ENCODE measurements at regions not wholly inside any gene's neighbourhood (a gene's known extent, or its start where the extent isn't known, plus 50 kb on each side); places are given as distances from the start of the nearest gene placed in this dataset.
A peak's percentile ranks its signal among the peaks of the same experiment; 100 is the strongest.

DNA sequence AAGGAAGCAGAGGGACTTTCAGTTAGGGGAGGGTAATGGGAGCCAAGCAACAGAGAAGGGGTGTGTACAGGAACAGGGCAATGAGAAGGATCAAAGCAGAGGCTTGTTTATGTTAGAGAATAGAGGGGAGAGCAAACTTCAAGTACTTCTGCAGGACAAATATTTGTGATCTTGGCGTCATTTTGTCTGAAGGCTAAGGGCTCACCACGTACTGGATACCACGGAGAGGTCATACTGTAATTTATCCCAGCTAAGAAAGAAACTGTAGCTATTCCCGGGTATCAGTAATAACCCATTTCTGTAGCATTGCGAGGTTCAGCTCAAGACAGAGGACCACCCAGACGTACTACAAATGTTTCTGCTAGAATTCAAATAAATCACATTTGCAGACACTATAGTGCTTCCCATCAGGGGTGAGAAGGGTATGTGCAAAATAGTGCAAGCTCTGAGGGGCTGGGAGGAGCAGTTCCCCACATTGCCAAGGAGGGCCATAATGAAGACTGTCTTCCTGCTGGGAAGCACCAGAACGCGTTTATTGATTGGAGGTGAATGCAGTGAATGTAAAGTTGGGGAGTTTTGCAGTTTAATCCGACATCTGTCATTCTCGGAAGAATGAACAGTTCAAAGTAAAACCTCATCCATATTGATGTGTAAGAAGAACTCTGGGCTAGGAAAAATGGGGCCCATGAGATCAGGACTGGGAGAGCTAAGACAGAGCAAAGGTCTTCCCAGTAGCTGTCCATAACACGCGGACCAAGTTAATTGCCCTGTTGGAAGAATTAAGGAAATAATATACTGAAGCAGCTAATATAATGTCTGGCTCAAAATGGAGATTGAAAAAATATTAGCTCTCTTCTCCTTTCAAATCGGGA lies 136.9 kb downstream of the RWDD3 start:
- DNase-seq, result no peak

DNA sequence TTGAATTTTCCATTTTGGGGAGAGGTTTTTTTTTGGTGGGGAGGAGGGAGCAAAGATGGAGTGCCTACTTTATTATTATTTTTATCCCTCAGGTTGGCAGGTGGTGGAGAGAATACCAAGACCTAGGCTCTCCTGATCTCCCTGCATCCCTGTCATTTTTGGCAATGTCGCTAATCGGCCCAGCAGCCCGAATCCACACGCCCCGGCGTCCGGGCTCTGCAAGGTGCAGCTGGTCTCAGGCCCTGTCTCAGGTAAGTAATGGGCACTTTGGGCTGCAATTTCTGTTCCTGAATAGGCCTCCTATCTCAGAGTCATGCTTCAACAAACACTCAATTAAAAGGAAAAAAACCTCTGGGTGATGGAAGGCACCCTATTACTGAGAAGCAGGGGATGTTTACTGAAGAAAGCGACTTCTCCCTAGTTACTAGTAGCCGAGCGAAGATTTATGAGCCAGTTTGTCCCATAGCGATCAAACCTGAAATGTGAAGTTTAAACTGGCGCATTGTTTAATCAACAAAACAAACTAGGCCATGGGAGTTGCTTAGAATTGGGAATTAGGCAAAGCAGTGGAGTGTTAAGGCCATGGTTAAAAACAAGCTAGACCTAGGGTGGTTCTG lies 137.8 kb downstream of the RWDD3 start:
- DNase-seq, result no peak

DNA sequence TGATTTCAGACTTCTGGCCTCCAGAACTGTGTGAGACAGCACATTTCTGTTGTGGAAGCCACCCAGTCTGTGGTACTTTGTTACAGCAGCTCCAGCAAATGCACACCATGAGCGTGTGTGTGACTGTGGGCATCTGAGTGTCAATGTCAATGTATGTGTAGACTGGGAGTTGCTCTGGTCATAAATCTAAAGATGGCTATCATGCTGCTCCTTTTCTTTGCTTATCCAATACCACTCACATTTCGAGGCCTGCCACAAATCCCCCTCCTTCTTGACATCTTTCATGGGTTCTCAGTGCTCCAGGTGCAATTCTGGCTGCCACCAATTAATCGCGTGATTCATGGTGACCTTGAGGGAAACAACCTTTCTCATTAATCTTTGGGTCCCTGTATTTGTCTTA lies 141.2 kb downstream of the RWDD3 start:
- DNase-seq, result no peak

DNA sequence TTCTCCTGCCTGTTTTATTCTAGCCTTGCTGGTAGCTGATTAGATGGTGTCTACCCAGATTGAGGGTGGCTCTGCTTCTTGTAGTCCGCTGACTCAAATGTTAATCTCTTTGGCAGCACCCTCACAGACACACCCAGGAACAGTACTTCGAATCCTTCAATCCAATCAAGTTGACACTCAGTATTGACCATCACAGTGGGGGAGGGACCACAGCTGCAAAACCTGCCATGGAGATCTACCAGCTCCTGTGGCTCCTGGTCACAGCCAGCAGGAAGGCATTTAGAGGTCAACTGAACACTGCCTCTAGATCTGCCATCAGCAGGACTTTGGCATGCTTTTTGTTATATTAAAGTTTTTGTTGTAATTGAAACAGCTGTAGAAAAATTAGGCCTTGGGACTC lies 146.9 kb downstream of the RWDD3 start:
- no peak for DNase-seq

DNA sequence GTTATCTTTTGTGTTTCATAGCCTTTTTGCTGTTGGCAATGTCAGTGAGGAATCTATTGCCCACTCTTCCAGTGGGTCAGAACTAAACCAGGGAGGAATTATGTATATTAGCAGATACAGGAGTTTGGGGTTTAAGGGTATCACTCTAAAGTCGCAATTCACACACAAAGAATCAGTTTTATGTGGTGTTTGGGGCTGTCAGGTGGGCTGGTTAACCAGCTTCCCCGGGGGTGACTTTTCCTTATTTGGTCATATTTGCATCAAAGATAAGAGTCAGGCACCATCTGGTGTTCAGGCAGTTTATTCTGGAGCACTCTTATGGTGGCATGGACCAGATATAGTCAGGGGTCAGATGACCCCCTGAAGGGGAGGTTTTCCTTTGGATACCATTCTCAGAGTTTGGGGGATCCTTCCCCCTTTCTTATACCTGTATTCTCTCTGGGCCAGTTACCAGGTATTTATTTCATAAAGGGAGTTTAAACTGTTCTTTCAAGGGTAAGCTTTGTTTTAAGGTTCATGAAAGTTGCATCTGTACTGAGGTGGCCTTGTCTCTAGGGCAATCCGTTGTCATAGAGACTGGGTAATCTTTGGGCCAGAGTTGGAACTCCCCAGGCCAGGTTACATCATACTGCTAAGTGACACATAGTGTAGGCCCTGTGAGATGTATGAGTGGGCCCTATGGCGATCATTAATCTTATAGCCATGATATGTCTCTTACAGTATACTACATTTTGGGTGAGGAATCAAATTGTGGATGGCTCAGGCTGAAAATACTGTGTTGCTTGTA lies 148.2 kb downstream of the RWDD3 start:
- no peak for DNase-seq

DNA sequence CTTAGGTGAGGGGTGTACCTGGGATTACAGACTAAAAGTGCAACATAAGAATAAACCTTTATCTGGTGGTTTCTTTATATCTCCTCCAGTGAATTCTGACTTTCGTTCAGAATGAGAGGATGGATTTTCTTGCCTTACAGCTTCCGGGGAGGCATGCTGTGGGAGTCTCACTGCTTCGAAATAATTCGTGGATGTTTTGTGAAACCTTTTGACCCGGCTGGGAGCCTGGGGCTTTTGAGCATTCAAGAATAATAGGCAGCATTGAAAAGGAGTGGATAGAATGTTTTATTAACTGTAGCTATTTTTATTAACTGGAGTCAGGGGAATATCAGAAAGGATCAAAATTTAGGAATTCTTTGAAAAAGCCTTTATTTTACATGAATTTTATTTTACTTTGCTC lies 149.1 kb downstream of the RWDD3 start:
- DNase-seq, result no peak

DNA sequence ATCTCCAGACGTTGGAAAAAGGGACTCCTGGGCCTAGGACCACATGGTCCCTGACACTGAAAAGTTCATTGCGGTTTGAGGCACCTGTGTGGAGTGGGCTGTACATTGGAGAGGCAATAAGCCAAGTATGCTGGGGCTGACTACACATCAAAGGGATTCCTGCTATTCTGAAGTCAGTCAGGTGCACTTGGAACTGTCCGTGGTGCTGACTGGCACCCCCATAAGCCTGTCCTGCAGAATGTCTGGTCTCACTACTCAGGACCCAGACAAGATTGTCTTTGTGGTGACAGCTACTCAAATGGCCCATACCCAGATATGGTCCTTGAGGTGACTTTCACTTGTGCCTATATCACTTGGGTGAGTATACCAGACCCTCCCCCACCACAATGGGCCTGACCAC lies 150.6 kb downstream of the RWDD3 start:
- DNase-seq, result peak; percentile 61

DNA sequence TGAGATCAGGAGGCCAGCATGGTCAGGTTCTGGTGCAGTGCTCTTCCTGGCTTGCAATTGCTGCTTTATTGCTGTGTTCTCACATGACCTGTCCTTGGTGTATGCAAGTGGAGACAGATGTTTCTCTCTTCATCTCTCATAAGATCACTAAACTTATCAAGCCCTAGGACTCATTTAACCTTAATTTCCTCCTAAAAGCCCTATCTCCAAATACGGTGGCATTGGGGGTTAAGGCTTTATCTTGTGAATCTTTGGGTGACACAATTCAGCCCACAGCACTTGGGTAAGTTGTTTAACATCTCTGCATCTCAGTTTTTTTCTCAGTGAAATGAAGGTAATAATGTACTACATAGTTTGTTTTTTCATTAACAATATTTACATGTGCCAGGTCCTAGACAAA lies 152.4 kb downstream of the RWDD3 start:
- no peak for DNase-seq

DNA sequence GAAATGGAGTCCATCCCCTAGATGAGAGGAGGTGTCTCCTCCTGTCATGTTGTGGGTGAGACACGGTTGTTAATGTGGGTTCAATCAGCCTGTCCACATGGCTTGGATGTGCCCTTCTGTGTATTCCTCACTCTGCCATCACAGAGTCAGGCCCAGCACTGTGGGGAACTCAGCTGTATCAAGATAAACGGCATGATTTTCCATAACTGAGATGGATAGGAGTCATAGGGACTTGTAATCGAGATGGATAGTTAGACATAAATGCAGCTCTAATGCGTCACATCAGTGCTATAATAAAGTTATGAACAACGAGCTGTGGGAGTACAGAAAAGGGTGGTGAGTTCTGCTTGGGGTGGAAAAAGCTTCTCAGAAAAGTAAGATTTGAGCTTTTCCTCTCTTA lies 152.9 kb downstream of the RWDD3 start:
- DNase-seq, result no peak

DNA sequence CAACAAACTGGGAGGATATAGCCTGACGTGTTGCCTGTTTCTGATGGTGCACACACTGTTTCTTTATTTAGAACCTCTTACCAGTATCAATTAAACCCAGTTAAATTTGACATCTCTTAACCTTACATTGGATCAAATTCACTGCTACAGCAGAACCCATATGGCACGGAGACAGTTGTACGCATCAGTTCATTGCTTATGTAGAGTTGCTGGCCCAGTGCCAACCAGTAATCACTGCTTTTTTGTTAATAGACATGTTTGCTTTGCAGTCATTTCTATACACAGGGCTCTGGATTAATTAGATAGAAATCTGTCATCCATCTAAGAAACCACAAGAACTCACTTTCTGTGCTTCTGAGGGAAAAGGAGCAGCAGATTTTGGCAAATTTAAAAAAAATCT lies 154.0 kb downstream of the RWDD3 start:
- DNase-seq, result no peak

DNA sequence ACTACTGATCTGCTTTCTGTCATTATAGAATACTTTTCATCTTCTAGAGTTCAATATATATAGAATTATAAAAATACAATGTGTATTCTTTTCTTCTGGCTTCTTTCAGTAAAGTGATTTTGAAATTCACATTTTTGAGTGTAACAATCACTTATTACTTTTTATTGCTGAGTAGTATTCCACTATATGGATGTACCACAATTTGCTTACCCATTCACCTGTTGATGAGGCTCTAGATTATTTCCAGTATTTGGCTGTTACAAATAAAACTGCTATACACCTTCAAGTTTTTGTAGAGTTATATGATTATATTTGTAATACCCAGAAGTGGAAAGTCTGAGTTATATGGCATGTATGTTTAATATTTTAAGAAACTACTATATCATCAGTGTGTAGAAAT lies 159.4 kb downstream of the RWDD3 start:
- DNase-seq, result no peak

DNA sequence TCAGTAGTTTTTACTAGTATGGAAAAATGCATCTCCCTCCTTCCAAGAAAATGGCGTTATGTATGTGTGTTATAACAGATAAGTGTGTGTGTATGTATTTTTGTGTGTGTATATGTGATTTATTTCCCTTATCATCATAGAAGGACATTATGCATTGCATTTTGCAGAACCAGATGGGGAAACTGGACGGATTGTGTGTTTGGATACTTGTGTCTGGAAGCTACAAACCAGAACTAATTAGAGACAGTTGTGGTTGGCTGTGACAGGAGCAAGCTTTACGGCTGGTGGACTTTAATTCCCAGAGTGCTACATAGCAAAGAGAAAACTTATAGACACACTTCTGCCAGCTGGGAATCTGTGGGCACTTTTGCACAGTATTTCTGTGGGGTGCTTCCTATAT lies 162.5 kb downstream of the RWDD3 start:
- DNase-seq, result no peak

DNA sequence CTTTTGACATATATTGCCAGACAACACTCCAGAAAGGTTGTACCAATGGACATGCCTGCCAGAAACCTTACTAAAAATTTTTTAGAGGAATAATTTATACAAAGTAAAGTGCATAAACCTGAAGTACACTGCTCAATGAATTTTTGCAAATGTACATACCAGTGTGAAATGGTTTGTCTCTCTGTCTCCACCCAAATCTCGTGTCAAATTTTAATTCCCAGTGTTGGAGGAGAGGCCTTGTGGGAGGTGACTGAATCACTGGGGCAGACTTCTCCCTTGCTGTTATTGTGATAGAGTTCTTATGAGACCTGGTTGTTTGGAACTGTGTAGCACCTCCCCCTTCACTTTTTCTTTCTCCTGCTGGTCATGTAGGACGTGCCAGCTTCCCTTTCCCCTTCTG lies 168.8 kb downstream of the RWDD3 start:
- no peak for DNase-seq

DNA sequence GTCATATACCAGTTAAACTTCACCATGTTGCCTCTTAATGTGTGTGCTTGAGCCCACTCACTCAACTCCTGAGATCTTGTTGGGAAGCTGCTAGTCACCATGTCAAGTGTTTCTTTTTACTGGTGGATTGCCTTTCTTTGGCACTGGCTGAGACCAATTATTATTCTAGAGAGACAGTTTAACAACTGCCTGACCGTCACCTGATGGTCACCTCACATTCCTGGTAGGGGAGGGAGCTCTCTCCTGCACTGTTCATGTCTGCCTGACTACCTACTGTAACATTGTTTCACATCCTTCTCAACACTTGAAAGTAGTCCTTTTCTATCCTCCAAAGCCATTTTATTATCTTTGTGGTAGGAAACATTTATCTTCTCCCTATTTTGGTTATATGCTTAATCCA lies 172.3 kb downstream of the RWDD3 start:
- no peak for DNase-seq

DNA sequence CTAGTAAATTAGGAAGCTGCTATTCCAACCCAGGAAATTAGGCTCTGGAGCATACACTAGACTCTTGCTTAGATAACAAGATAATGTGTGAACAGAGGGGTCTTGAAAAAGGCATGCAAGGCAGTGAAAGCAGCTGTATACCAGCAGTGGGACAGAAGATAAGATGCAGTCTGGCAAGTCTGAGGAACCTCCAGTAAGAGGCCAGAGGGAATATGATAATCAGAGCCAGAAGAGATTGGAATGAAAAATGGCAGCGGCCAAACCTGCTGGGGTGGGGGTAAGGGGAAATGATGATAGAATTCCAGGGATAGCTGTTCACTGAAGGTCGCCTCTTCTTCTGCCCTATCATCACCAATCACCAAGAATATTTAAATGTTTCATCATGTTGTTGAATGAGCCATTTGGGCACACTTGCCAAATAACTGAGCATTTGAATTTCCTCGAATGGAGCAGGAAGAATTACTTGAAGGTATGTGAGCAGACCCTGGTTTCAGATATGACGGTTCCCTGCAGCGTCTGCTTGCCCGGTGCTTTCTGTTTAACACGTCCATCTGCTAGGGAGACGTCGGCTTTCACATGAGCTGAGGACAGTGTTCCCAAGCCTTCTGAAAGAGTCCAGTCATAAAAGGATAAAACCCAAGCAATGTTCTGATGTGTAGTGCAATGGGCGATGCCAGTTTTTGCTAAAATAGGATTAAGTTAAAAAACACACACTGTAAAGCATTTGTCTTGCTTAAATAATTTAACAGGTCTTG lies 173.3 kb downstream of the RWDD3 start:
- DNase-seq, result no peak

DNA sequence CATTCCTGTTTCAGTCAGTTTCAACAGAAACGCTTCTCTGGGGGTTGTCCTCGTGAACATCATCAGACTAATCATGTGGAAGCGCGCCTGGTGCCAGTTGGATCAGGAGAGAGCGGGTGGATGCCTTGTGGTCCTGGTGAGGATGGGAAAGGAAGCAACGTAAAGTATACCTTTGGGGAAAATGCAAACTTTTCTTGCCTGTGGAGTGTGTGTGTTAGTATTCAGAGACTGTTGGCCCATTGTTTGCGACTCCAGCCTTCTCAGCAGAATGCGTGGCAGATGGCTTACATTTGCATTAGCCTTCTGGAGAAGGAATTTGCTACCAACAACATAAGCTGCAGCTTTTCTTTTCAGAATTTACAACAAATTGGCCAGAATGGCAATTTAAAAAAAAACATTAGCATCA lies 173.9 kb downstream of the RWDD3 start:
- no peak for DNase-seq

DNA sequence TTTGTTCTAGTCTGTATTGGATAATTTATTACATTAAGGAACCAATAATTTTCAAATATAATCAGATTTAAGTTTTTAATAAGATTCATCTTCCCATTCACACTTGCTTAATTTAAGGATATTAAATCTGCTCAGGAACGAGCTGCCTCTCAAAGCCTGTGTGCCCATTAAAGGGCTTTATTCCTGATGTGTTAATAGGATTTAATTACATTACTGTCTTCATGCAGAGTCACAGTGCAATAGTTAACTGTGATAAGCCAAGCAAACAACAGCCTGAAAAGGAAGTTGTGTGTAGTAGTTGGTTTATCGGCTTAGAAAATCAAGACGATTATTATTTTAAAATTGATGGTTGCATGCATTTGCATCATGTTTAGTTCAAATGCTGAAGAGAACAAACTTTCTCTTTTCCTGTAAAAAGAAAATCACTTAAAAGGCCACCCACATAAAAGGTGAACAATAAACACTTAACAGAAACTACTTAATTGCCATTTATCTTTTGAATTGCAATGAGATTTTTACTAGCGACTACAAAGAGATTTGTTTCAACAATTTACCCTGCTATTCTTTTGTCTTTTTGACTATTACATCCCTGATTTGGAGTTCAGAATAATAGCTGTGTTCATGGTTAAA lies 174.6 kb downstream of the RWDD3 start:
- no peak for DNase-seq

DNA sequence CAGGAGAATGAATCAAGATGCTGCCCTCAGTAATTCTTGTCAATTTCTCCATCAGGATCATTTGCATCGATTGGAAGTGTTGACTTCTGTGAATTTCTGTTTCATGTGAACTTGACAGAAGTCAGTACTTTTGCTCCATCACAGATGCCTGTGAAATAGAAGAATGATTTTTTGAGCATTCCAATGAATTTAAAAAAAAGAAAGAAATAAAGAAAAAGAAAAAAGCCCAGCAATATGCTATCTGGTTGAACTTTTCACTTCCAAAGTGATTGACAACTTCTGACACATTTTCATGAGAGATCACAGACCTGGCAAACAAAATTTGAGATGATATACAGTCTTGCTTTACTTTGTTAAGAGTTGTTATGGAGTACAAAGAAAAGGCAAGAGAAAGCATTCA lies 175.3 kb downstream of the RWDD3 start:
- no peak for DNase-seq

DNA sequence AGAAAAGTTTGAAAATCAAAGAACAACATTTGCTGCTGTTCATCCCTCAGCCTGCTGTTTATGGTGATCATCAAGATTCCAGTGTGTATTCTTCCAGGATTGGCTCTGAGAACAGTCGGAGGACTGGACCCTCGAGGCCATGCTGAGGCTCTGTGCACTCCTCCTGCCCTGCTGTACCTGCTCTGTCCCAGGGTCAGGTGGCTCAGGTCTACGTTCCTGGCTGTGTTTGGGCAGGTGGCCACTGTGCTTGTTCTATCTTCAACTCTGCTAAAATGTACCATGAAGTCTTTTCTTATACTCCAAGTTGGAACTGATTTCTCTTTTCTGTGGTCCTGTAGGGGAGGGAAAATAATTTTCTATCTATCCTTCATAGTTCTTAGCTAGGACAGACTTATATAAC lies 175.9 kb downstream of the RWDD3 start:
- DNase-seq, result no peak

DNA sequence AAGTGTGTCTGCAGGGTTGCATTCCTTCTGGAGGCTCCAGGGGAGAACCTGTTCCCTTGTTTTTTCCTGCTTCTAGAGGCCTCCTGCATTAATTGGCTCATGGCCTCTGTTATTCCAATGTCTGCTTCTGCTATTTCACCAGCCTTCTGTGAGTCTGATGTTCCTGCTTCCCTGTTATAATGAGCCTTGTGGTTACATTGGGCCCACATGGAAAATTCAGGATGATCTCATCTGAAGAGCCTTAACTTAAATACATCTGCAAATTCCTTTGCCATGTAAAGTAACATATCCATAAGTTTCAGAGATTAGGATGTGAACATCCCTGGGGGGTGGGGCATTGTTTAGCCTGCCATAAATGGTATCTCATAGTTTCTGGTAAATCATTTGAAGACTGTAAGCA lies 181.1 kb downstream of the RWDD3 start:
- DNase-seq, result no peak

DNA sequence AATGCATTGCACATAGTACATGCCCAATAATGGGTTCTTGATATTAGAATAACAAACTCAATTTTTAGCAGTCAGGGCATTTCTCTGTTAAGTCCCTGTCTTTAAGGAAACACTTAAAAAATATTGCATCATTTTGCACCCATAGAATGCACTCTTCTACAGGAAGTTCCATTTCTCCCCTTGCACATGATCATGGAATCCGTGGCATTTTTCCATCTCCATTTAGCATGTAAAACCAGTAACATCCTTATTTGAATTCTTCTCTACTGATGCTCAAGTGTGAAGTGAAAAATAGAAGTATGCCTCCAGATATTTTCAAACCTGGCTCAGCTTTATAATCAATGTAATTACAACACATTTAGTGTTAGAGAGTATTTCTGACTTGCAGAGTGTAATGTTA lies 192.8 kb downstream of the RWDD3 start:
- no peak for DNase-seq

DNA sequence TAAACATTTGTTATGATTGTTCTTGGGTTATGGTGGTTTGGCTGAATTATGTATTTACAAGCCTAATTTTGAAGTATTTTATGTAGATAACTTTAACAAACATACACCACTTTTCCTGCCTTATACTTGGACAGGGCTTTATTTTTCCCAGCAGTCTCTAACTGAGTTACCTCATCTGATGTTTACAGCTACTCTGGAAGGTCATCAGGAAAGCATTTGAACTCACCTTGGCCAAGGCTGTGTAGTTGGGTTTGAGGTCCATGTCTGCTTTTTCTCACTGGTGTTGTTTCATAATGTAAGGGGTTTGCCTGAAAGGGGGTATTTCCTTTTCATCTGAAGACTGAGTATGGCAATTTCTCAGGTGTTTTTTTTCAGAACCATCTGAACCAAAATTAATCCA lies 193.5 kb downstream of the RWDD3 start:
- DNase-seq, result no peak

Measured in left kidney (tissue), 1 donor.